C4-2B (cell line): ENCODE measurements at regions not wholly inside any gene's neighbourhood (a gene's known extent, or its start where the extent isn't known, plus 50 kb on each side); places are given as distances from the start of the nearest gene placed in this dataset.

ENCODE experiments used
- CTCF ChIP-seq: fragments of 450-650 bp; conservative IDR thresholded peaks from 2 replicates; pipeline ENCODE4 v1.5.1; 2017; ENCODE audit warnings: mild to moderate bottlenecking
- ZFX ChIP-seq: fragments of 450-650 bp; IDR thresholded peaks from 2 replicates; pipeline ENCODE4 v1.6.1; 2017

GRCh38 chr4:159541143-159541542 is 438.3 kb downstream of the RAPGEF2 start:
- TF ChIP-seq CTCF (no peak), ZFX (no peak)
